ENCODE measurements at regions not wholly inside any gene's neighbourhood (a gene's known extent, or its start where the extent isn't known, plus 50 kb on each side); places are given as distances from the start of the nearest gene placed in this dataset.

DNA sequence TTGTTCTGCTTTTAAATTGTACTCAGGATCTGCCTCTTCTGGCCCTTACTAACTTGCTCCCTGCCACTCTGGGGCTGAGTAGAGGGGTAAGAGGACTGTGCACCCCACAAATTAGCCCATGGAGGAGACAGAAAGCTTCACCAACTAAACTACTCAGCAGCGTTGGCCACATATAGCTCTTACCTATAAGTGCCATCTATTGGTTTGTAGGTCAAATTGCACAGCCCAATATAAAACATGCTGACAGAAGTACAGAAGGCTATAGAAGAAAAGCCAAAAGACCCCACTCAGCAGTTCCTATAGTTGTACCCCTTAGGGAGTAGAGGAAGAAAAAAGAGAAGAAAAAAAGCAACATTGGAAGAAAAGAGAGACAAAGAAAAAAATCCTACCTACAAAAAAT is 341.2 kb upstream of the FMR1 start:
- ChIA-PET CTCF (no interaction called here), POLR2A (ENCODE audit: unreplicated experiment) (no interaction called here)
- H3K4me3 ChIP-seq (ENCODE audit: insufficient read depth, low read depth, low read length) = no peak overlapping the region
- no peak overlapping the region for H3K23ac ChIP-seq (ENCODE audit: low read depth, low read length)
- TF ChIP-seq RFX5 (IDR thresholded peaks at IDR 0.05; ENCODE audit: low read depth, low read length) = no peak
- no peak for TF ChIP-seq RAD21 (IDR thresholded peaks at IDR 0.05; ENCODE audit: low read length)
- TF ChIP-seq RCOR1 (IDR thresholded peaks at IDR 0.05; ENCODE audit: insufficient replicate concordance, low read length) = no peak
- TF ChIP-seq MXI1 (IDR thresholded peaks at IDR 0.05; ENCODE audit: borderline replicate concordance, low read depth, low read length) = no peak
- no peak for TF ChIP-seq MAFK (IDR thresholded peaks at IDR 0.05; ENCODE audit: low read depth, low read length)
- H4K8ac ChIP-seq (ENCODE audit: low read depth in 2 of 2, low read length in 2 of 2) = no peak overlapping the region
- no peak overlapping the region for H2BK15ac ChIP-seq (ENCODE audit: low read depth, low read length)
- H3K9me3 ChIP-seq (ENCODE audit: control insufficient read depth, insufficient read depth, low read length) = peaks cover 7% of the 10 kb centered on the region; the same call in 1 of the 2 replicates
- no peak for ATAC-seq (ENCODE audit: low read depth)
- no peak overlapping the region for H4K91ac ChIP-seq (ENCODE audit: insufficient read depth, low read depth, low read length)
- no peaks in the 10 kb centered on the region for H3K27me3 ChIP-seq (ENCODE audit: control insufficient read depth, insufficient read depth, low read length)
- no peak overlapping the region for H3K27ac ChIP-seq (ENCODE audit: insufficient read depth, low read length)
- no peak overlapping the region for H3K9ac ChIP-seq (ENCODE audit: low read depth, low read length)
- no peak overlapping the region for H3K14ac ChIP-seq (replicated peaks; ENCODE audit: low read depth, low read length)
- intact Hi-C loops (cut with micrococcal nuclease) (no loop called here), in situ Hi-C loops (cut with MboI; ENCODE audit: low sequenced_read_pairs) (no loop called here), dilution Hi-C loops (cut with HindIII; ENCODE audit: low sequenced_read_pairs, unreplicated experiment) (no loop called here)
- H4K5ac ChIP-seq (ENCODE audit: low read depth, low read length) = no peak overlapping the region
- no peak overlapping the region for H3K18ac ChIP-seq (ENCODE audit: low read depth, low read length)
- H3K36me3 ChIP-seq (ENCODE audit: control insufficient read depth, insufficient read depth, low read length) = no peaks in the 10 kb centered on the region
- H3K4me1 ChIP-seq (ENCODE audit: control insufficient read depth, insufficient read depth, low read length) = no peaks in the 10 kb centered on the region
- no peak overlapping the region for H2AK5ac ChIP-seq (ENCODE audit: low read depth, low read length)
- H3K79me1 ChIP-seq (ENCODE audit: low read depth in 1 of 2, low read length in 2 of 2) = no peaks in the 10 kb centered on the region
- no CpG with 5 or more reads among the region's 1 CpG for WGBS, 2 experiments (ENCODE audit: extremely low coverage in 2 of 2, insufficient read length in 1 of 2)
- H2BK120ac ChIP-seq (ENCODE audit: low read depth, low read length) = no peak overlapping the region
- H2AFZ ChIP-seq (replicated peaks; ENCODE audit: low read length, poor library complexity) = no peak overlapping the region
- no peak overlapping the region for H2BK5ac ChIP-seq (ENCODE audit: low read depth, low read length, poor library complexity, severe bottlenecking)
- no peak overlapping the region for H3K4me2 ChIP-seq (ENCODE audit: low read depth, low read length)
- no peak overlapping the region for H2BK20ac ChIP-seq (ENCODE audit: low read depth, low read length)
- H3K9me1 ChIP-seq (ENCODE audit: insufficient read depth, low read length) = no peaks in the 10 kb centered on the region
- DNase-seq = no peak
- no peak overlapping the region for H3K4ac ChIP-seq (ENCODE audit: low read depth, low read length)
- H2AK9ac ChIP-seq (replicated peaks; ENCODE audit: low read depth, low read length, poor library complexity) = no peak overlapping the region
- no peak overlapping the region for H3K56ac ChIP-seq (ENCODE audit: extremely low read depth, insufficient read depth, low read length)
- H4K20me1 ChIP-seq (ENCODE audit: insufficient read depth, low read length) = no peaks in the 10 kb centered on the region
- BruUV-seq (replicated peaks) = no TSS peak

Data from IMR-90 (cell line).